Esophagus muscularis mucosa (tissue), 4 donors: ENCODE measurements at regions not wholly inside any gene's neighbourhood (a gene's known extent, or its start where the extent isn't known, plus 50 kb on each side); places are given as distances from the start of the nearest gene placed in this dataset.

Source experiments
- DNase-seq: peaks from one replicate; pipeline ENCODE4 v3.0.0-alpha.2; 2017; ENCODE audit errors: extremely low spot score
- H3K27ac ChIP-seq, 4 donors: fragments of 200-600 bp; sonication (generic); replicated peaks in 1 of 4; 1 replicate in 3 of 4; 2 replicates in 1 of 4; pipeline ENCODE4 v1.5.1; 2016 to 2019; ENCODE audit warnings: mild to moderate bottlenecking in 1 of 4
- H3K27me3 ChIP-seq, 4 donors: fragments of 200-600 bp; sonication (generic); one replicate each; pipeline versions ENCODE4 v1.5.1 to v1.6.0; 2016 to 2019
- H3K36me3 ChIP-seq, 4 donors: fragments of 200-600 bp; sonication (generic); one replicate each; pipeline ENCODE4 v1.5.1; 2016 to 2019
- H3K4me1 ChIP-seq, 4 donors: fragments of 200-600 bp; sonication (generic); one replicate each; pipeline ENCODE4 v1.5.1; 2016 to 2019
- H3K4me3 ChIP-seq, 4 donors: fragments of 200-600 bp; sonication (generic); 1 replicate in 2 of 4; 2 replicates in 2 of 4; pipeline ENCODE4 v1.5.1; 2016 to 2019; ENCODE audit warnings: mild to moderate bottlenecking in 4 of 4, moderate library complexity in 1 of 4
- H3K9me3 ChIP-seq, 4 donors: fragments of 200-600 bp; sonication (generic); 1 replicate in 3 of 4; 2 replicates in 1 of 4; pipeline ENCODE4 v1.5.1; 2016 to 2019
- CTCF ChIP-seq, 3 experiments: fragments of 200-600 bp in 2 of 3; fragments of 450-650 bp in 1 of 3; sonication (generic) in 2 of 3; IDR thresholded peaks; one replicate each; pipeline ENCODE4 v1.5.1; 2017 to 2019; ENCODE audit warnings: antibody characterized with exemption in 3 of 3, mild to moderate bottlenecking in 2 of 3, moderate library complexity in 1 of 3
- EP300 ChIP-seq: sonication (generic); formaldehyde crosslinking; IDR thresholded peaks from one replicate; pipeline ENCODE4 v1.6.1; 2017; ENCODE audit warnings: antibody characterized with exemption
- POLR2A ChIP-seq: fragments of 450-650 bp; IDR thresholded peaks from one replicate; pipeline ENCODE4 v1.6.1; 2017; ENCODE audit warnings: antibody characterized with exemption, moderate library complexity, mild to moderate bottlenecking, low read depth
- POLR2AphosphoS5 ChIP-seq, 2 donors: sonication (generic); formaldehyde crosslinking; IDR thresholded peaks; one replicate each; pipeline ENCODE4 v1.6.1; 2017; ENCODE audit warnings: antibody characterized with exemption in 2 of 2
- WGBS: methylation state at CpG from one replicate; pipeline ENCODE4 v1.1.5; 2018; 5-methylcytosine and 5-hydroxymethylcytosine counted together
- intact Hi-C: fragments of 100-400 bp; cut with DNase I; formaldehyde crosslinking; loops from one replicate; pipeline ENCODE4 v1.15.1; 2023

GRCh38 chr13:26897706-26898550 is 137.3 kb upstream of the GPR12 start:
- WGBS: 88% methylated on average over 17 of the region's 23 CpGs
- H3K9me3 ChIP-seq: no peaks in the 10 kb centered on the region
- TF ChIP-seq POLR2AphosphoS5 (IDR thresholded peaks at IDR 0.05) (no peak), POLR2A (no peak), EP300 (no peak), CTCF (IDR thresholded peaks at IDR 0.05) (no peak)
- peaks cover 0 to 33% (median 0%) of the 10 kb centered on the region in 4 donors for H3K27me3 ChIP-seq
- no peak overlapping the region for H3K27ac ChIP-seq
- no peak for DNase-seq
- no peaks in the 10 kb centered on the region for H3K4me1 ChIP-seq
- no peaks in the 10 kb centered on the region for H3K36me3 ChIP-seq
- H3K4me3 ChIP-seq: no peak overlapping the region
- intact Hi-C loops: no loop called here

- Histone ChIP-seq H3K36me3 (no peaks in the 10 kb centered on the region), H3K9me3 (no peaks in the 10 kb centered on the region), H3K27ac (no peak overlapping the region), H3K4me1 (no peaks in the 10 kb centered on the region), H3K27me3 (peaks cover 0 to 33% (median 0%) of the 10 kb centered on the region in 4 donors), H3K4me3 (no peak overlapping the region)
- WGBS: 71% methylated on average over 3 of the region's 4 CpGs
- TF ChIP-seq EP300 (no peak), CTCF (IDR thresholded peaks at IDR 0.05) (no peak), POLR2AphosphoS5 (IDR thresholded peaks at IDR 0.05) (no peak), POLR2A (no peak)
- intact Hi-C loops: no loop called here
- no peak for DNase-seq
Observed at GRCh38 chr13:26896986-26897668, 136.5 kb upstream of the GPR12 start.

- H3K4me3 ChIP-seq: no peak overlapping the region
- 74% methylated on average over 11 of the region's 15 CpGs for WGBS
- no peak for DNase-seq
- no peak overlapping the region for H3K27ac ChIP-seq
- intact Hi-C loops: no loop called here
- H3K9me3 ChIP-seq: no peaks in the 10 kb centered on the region
- no peaks in the 10 kb centered on the region for H3K4me1 ChIP-seq
- H3K27me3 ChIP-seq: peaks cover 0 to 33% (median 0%) of the 10 kb centered on the region in 4 donors
- TF ChIP-seq EP300 (no peak), POLR2A (no peak), POLR2AphosphoS5 (IDR thresholded peaks at IDR 0.05) (no peak), CTCF (IDR thresholded peaks at IDR 0.05) (no peak)
- no peaks in the 10 kb centered on the region for H3K36me3 ChIP-seq
Observed at GRCh38 chr13:26895808-26896466, 135.4 kb upstream of the GPR12 start.

- no peak for DNase-seq
- TF ChIP-seq POLR2AphosphoS5 (IDR thresholded peaks at IDR 0.05) (no peak), POLR2A (no peak), EP300 (no peak), CTCF (IDR thresholded peaks at IDR 0.05) (no peak)
- H3K4me1 ChIP-seq: no peaks in the 10 kb centered on the region
- no peak overlapping the region for H3K4me3 ChIP-seq
- no peak overlapping the region for H3K27ac ChIP-seq
- peaks cover 0 to 33% (median 0%) of the 10 kb centered on the region in 4 donors for H3K27me3 ChIP-seq
- H3K9me3 ChIP-seq: no peaks in the 10 kb centered on the region
- intact Hi-C loops: no loop called here
- WGBS: 46% methylated on average over 17 of the region's 24 CpGs
- H3K36me3 ChIP-seq: no peaks in the 10 kb centered on the region
Observed at GRCh38 chr13:26895081-26895807, 134.7 kb upstream of the GPR12 start.
